ENCODE measurements at regions not wholly inside any gene's neighbourhood (a gene's known extent, or its start where the extent isn't known, plus 50 kb on each side); places are given as distances from the start of the nearest gene placed in this dataset.

DNA sequence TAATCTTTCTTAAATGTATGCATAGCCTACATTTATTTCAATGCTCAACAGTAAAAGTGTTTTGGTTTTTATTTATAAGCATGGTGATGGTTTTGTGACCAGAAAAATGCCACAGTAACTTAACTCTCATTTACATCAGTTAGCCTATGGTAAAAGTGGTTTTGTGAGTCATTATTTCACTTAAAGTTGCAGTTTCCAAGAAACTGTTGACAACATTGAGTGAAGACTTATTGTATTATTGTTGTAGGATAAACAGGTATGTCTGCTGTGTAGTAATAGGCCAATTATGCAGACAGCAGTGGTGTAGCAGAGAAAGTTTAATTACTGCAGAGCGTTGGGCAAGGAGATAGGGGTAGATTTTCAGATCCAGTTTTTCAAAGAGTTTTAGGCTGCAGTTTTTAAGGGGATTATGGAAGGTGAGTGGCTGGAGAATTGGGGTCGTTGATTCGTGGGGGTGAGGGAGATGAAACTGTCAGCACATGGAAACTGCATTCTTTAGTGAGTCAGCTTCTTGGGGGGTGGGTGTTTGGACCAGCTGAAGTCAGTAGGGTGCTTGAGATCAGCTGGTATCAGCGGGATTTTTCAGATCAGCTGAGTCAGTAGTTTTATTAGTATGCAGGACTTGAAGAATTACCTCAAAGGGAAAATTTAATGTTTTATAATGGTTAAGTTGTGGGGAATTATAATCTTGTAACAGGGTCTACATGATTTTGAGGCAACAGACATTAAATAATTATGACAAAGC lies 168.7 kb upstream of the FMN2 start:
- no peak for DNase-seq (ENCODE audit: extremely low read depth, low read depth)
- H3K4me3 ChIP-seq (replicated peaks; ENCODE audit: low read depth, low read length), result no peak overlapping the region
- no peak for TF ChIP-seq CTCF (IDR thresholded peaks at IDR 0.05; ENCODE audit: low read depth, low read length, missing control alignments)

GRCh38 chr1:239924741-239925350 lies 166.8 kb upstream of the FMN2 start:
- no peak overlapping the region for H3K4me3 ChIP-seq (replicated peaks; ENCODE audit: low read depth, low read length)
- no peak for TF ChIP-seq CTCF (IDR thresholded peaks at IDR 0.05; ENCODE audit: low read depth, low read length, missing control alignments)
- DNase-seq (ENCODE audit: extremely low read depth, low read depth), result no peak

- DNase-seq (ENCODE audit: extremely low read depth, low read depth), result no peak
- no peak for TF ChIP-seq CTCF (IDR thresholded peaks at IDR 0.05; ENCODE audit: low read depth, low read length, missing control alignments)
Observed at GRCh38 chr1:239926184-239926583, 165.5 kb upstream of the FMN2 start.

GRCh38 chr1:239929317-239929716 lies 162.4 kb upstream of the FMN2 start:
- TF ChIP-seq CTCF (IDR thresholded peaks at IDR 0.05; ENCODE audit: low read depth, low read length, missing control alignments), result no peak
- no peak for DNase-seq (ENCODE audit: extremely low read depth, low read depth)
- H3K4me3 ChIP-seq (replicated peaks; ENCODE audit: low read depth, low read length), result no peak overlapping the region

More at GRCh38 chr1:239926184-239926583, 165.5 kb upstream of the FMN2 start:
- no peak overlapping the region for H3K4me3 ChIP-seq (replicated peaks; ENCODE audit: low read depth, low read length)

DNA sequence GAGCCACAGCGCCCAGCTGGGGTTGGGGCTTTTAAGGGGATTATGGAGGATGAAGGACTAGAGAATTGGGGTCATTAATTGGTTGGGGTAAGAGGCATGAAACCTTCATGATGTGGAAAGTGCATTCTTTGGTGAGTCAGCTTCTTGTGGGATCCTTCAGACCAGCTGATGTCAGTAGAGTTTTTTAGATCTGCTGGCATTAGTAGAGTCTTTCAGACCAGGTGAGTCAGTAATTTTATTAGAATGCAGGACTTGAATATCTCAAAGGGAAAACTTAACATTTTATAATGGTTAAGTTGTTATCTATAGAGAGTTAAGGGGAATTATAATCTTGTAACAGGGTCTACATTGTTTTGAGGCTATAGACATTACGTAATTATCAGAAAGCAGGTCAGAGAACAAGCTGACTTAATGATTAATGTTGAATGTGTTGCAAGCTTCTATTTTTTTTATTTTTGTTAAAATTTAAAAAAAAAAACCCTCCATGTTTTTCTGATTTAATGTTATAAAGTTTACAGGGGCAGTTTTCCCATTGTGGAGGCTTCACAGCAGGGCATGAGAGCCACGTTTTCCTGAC lies 160.9 kb upstream of the FMN2 start:
- DNase-seq (ENCODE audit: extremely low read depth, low read depth), result no peak
- no peak for TF ChIP-seq CTCF (IDR thresholded peaks at IDR 0.05; ENCODE audit: low read depth, low read length, missing control alignments)
- no peak overlapping the region for H3K4me3 ChIP-seq (replicated peaks; ENCODE audit: low read depth, low read length)

DNA sequence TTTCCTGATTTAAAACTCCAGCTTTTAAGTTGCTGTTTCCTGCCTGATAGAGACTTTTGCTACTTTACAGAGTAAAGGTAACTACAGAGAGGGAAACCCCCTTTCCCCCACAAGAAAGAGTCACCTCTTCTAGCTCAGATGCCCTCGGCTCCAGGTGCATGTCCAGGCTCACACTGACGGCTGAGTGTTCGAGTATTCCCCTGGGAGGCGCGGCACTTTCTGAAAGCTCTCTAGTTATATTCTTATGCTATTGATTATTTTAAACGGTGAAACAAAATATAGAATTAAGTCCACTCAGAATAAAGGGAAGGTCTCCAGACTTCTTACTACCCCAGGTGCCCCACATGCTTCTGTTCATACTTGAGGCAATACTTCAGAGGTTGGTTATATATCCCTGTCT lies 160.3 kb upstream of the FMN2 start:
- no peak overlapping the region for H3K4me3 ChIP-seq (replicated peaks; ENCODE audit: low read depth, low read length)
- DNase-seq (ENCODE audit: extremely low read depth, low read depth), result no peak
- no peak for TF ChIP-seq CTCF (IDR thresholded peaks at IDR 0.05; ENCODE audit: low read depth, low read length, missing control alignments)

Measured in HFF-Myc (cell line).